ENCODE measurements at regions not wholly inside any gene's neighbourhood (a gene's known extent, or its start where the extent isn't known, plus 50 kb on each side); places are given as distances from the start of the nearest gene placed in this dataset.
"Not testable (repeated sequence)": the region's sequence is repeated elsewhere in the genome, so short reads cannot be mapped to it uniquely, and the experiment has no call there.

- DNase-seq = no peak
- Histone ChIP-seq H3K27ac (no peak overlapping the region), H3K36me3 (no peaks in the 10 kb centered on the region), H3K4me3 (no peak overlapping the region), H3K4me1 (no peaks in the 10 kb centered on the region), H3K27me3 (no peaks in the 10 kb centered on the region), H3K9me3 (no peaks in the 10 kb centered on the region)
- TF ChIP-seq POLR2A (IDR thresholded peaks at IDR 0.05) = no peak
- TF ChIP-seq CTCF (IDR thresholded peaks at IDR 0.05) = no peak
- intact Hi-C loops (cut with DNase I; ENCODE audit: low total_unique reads) = no loop called here
Measured at GRCh38 chr15:25582886-25583285, 144.1 kb upstream of the UBE3A start.

- Histone ChIP-seq H3K4me3 (no peak overlapping the region), H3K27me3 (no peaks in the 10 kb centered on the region), H3K4me1 (no peaks in the 10 kb centered on the region), H3K36me3 (no peaks in the 10 kb centered on the region), H3K27ac (no peak overlapping the region), H3K9me3 (no peaks in the 10 kb centered on the region)
- no peak for DNase-seq
- TF ChIP-seq CTCF (IDR thresholded peaks at IDR 0.05) = no peak
- no peak for TF ChIP-seq POLR2A (IDR thresholded peaks at IDR 0.05)
- intact Hi-C loops (cut with DNase I; ENCODE audit: low total_unique reads) = no loop called here
Measured at GRCh38 chr15:25579127-25579526, 140.3 kb upstream of the UBE3A start.

- Histone ChIP-seq H3K27me3 (no peaks in the 10 kb centered on the region), H3K36me3 (no peaks in the 10 kb centered on the region), H3K9me3 (no peaks in the 10 kb centered on the region), H3K4me1 (no peaks in the 10 kb centered on the region), H3K4me3 (no peak overlapping the region), H3K27ac (no peak overlapping the region)
- DNase-seq = no peak
- intact Hi-C loops (cut with DNase I; ENCODE audit: low total_unique reads) = no loop called here
- TF ChIP-seq CTCF (IDR thresholded peaks at IDR 0.05) = no peak
- TF ChIP-seq POLR2A (IDR thresholded peaks at IDR 0.05) = no peak
Measured at GRCh38 chr15:25572191-25572590, 133.4 kb upstream of the UBE3A start.

- no peaks in the 10 kb centered on the region for H3K36me3 ChIP-seq
- H3K27ac ChIP-seq = no peak overlapping the region
- DNase-seq = peak in 1 of 2 donors; percentile 21
- no peaks in the 10 kb centered on the region for H3K4me1 ChIP-seq
- TF ChIP-seq CTCF (IDR thresholded peaks at IDR 0.05) = no peak
- no peak overlapping the region for H3K4me3 ChIP-seq
- H3K9me3 ChIP-seq = no peaks in the 10 kb centered on the region
- H3K27me3 ChIP-seq = no peaks in the 10 kb centered on the region
- intact Hi-C loops (cut with DNase I; ENCODE audit: low total_unique reads) = no loop called here
Measured at GRCh38 chr15:25568751-25569150, 129.9 kb upstream of the UBE3A start.

- DNase-seq; H3K9me3 ChIP-seq; H3K27ac ChIP-seq; intact Hi-C loops (cut with DNase I; ENCODE audit: low total_unique reads); H3K4me1 ChIP-seq; H3K27me3 ChIP-seq; H3K36me3 ChIP-seq; H3K4me3 ChIP-seq: not testable (repeated sequence)
Measured at GRCh38 chr15:25566545-25566944, 127.7 kb upstream of the UBE3A start.
